DMS 273 treated with DMSO at 0.1 percent for 48 hours (cell line): ENCODE measurements at regions not wholly inside any gene's neighbourhood (a gene's known extent, or its start where the extent isn't known, plus 50 kb on each side); places are given as distances from the start of the nearest gene placed in this dataset.
"Not testable (repeated sequence)": the region's sequence is repeated elsewhere in the genome, so short reads cannot be mapped to it uniquely, and the experiment has no call there.

Experiments used
- DNase-seq: peaks from one replicate; lab custom pipeline; 2025; lab: John Stamatoyannopoulos, UW

DNA sequence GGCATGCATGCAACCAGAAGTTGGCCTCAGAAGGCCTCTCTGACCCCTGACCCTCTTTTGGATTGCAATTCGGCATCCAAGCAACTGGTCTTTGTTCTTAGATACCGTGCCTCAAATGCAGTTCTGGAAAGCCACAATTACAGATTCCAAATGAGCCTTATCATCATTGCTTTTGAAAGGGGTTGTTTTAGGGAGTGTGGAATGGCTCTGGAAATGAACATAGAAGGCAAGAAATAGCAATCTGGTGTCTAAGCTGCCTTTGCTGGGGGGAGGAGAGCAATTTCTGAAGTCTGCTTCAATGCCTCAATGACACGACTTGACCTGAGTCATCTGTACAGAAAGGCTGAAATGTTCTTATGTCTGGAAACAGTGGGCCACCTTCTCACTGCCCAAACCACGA, 250.1 kb downstream of the NUAK1 start:
- no peak for DNase-seq

DNA sequence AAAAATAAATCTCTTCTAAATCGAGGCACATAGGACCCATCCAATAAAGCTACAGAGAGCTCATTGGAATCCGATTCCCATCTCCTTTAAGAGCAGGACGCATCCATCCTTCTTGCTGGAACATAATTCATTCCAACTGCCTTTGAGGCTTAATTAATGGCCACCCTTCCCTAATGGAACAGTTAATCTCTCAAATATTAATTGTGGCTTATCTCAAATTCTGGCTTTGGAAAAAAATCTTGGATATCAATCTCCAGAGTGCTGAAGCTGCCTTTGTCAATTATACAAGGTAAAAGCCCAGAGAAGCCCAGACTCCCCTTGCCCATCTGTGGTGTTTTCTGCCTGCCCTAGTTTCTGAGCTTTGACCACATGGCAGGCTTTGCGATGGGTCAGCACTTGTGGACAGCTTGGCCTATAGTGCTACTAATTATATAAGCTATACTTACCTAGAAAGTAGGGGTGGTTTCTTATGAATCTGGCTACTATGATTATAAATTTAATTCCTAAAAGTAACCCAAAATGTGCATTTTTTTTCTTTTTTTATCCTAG, 246.3 kb downstream of the NUAK1 start:
- DNase-seq = no peak

DNA sequence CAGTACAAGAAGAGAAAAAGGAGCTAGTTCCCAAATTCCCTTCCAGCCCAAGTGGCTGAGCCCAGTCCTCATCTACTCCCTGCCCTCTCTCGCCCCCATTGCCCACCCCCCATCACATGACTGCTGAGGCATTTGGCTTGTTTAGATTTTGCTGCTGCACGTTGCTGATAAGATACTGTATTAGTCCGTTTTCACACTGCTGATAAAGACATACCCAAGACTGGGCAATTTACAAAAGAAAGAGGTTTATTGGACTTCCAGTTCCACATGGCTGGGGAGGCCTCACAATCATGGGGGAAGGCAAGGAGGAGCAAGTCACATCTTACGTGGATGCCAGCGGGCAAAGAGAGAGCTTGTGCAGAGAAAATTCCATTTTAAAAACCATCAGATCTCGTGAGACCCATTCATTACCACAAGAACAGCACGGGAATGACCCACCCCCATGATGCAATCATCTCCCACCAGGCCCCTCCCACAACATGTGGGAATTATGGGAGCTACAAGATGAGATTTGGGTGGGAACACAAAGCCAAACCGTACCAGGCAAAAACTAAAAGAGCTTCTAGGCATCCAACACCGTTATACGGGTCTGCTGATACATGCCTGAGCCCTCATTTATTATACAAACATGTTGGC, 243.4 kb downstream of the NUAK1 start:
- not testable (repeated sequence) for DNase-seq

DNA sequence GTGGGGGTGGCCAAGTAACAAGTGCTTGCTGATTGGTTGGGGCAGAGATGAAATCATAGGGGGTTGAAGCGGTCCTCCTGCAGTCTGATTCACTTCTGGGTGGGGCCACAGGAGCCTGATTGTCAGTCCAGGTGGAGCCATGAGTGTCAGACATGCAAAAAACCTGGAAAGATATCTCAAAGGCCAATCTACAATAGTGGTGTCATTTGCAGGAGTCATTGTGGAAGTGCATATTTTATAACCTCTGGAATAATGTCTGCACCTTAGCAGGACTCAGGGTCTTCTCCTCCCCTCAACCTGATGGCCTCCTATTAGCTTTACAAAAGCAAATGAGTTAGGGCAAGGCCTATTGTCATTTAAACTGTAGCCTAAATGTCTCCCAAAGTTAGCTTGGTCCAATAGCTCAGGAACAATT, 241.4 kb downstream of the NUAK1 start:
- DNase-seq = no peak

DNA sequence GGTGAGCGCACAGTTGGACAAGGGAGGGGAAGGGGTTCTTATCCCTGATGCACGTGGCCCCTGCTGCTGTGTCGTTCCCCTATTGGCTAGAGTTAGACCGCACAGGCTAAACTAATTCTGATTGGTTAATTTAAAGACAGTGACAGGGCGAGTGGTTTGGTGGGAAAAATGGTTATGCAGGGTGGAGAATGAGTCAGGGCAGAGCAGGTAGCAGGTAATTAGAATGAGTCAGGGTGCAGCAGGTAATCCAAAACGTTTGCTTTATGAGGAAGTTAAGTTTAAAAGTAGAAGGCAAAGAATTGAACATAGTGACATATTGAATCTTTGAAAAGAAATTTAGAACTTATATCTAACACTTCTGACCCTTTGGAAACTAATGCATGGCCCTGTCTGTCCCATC, 240.5 kb downstream of the NUAK1 start:
- not testable (repeated sequence) for DNase-seq

DNA sequence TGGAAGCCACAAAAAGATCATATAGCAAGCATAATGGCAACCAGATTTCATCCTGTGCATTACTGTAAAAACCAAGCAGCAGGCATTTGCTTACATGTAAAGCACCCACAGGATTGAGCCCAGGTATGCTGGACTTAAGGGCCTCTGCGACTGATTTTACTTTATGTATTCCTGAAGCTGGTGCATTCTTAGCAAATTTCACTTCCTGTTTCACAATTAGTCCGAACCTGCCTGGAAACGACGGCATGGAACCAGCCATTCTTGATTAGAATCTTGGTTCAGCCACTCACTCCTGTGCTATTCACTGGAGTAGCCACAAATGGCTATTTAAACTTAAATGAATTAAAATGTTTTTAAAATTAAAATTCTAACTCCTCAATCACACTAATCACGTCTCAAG, 239.2 kb downstream of the NUAK1 start:
- DNase-seq = no peak

DNA sequence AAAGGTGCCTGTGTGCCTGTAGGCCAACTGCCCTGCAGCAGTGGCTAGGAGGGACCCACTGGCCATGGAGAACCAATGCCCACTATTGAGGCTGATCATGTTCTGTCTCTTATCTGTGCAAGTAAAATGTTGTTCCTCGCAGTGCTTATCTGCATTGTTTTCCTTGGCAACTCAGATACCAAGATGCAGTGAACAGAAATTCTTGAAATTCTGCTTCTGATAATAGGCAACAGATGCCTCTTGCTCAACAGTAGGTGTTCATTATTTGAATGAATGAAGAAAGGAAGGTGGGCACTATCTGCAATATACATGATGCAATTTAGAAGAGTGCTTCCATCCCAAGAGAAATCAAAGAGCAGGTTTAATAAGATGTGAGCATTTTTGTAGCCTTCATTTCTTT, 232.2 kb downstream of the NUAK1 start:
- DNase-seq = no peak

DNA sequence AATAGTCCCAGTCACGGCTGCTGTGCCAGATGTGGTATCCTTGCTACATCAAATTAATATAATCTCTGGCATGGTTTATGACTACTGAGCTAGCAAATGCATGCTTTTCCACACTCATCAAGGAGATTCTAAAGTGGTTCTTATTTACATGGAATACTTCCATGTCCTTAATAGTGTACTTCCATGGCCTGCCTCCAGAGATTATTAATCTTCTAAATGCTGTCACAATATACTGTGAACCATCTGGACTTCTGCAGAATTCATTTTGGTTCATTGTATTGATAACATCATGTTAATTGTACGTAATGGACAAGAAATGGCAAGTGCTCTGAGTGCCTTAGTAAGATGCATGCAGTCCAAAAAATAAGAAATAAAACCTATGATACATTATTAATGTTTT, 230.8 kb downstream of the NUAK1 start:
- DNase-seq = no peak

DNA sequence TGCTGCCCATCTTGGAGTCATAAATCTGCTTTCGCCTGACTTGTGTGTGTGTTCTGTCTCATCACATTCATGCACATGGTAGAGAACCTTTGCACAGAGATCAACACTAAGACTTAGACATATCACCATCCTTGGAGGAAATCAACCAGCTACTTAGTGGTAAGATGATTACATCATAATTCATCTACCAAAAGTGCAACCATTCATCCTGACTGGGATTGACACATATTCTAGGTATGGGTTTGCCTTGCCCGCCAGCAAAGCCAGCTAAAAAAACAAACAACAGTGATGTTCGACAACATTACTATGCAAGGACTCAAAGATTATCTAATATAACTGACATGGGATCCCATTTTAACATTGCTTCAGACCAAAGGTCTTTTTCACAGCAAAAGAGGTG, 228.7 kb downstream of the NUAK1 start:
- DNase-seq = no peak

DNA sequence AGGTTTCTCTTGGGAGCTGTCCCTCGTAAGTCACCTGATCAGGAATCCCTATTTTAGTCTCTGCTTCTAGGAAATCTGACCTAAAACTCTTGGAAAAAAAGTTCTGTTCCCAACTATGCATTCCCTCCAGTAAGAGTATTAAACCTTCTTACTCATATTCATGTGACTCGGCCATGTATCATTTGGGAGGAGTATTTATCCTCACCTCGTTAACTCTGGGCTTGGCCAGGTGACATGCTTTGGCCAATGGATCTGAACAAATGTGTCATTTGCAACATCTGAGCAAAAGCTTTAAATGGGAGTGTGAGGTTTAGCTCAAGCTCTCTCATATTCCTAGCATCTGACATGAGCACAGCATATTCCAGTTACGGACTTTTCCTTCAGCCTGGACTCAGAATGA, 226.8 kb downstream of the NUAK1 start:
- no peak for DNase-seq

DNA sequence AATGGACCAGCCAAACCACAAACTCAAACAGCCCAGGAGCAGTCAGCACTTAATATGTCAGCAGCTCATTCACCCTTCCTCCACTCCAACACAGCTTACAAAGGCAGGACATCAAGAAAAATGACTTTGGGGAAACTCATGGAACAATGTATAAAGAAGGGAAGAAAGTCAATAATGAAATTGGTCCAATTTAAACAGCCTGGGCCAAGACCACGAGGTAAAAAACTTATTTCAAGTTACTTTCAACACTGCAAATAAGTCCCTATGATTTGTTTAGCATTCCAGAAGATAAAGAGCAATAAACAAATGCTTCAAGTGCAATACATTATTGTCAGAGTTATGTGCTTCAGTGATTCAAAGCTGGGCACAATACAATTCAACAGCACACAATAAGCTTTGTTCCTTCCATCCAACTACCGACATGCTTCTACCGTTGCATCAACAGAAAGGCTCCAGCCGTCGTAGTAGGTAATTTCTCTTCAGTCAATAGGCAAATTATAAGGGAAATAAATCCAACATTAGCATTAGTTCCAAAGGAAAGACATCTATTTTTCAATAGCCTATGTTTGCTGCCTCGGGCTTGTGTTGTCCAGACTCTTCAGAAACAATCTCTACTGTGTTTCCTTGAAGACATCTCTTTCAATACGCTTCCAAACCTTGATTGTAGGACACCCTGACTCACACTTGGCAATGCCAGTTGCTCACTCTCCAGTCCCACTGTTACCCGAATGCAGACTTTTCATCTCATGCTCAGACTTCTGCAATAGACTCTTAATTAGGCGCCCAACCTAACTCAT, 225.7 kb downstream of the NUAK1 start:
- no peak for DNase-seq

DNA sequence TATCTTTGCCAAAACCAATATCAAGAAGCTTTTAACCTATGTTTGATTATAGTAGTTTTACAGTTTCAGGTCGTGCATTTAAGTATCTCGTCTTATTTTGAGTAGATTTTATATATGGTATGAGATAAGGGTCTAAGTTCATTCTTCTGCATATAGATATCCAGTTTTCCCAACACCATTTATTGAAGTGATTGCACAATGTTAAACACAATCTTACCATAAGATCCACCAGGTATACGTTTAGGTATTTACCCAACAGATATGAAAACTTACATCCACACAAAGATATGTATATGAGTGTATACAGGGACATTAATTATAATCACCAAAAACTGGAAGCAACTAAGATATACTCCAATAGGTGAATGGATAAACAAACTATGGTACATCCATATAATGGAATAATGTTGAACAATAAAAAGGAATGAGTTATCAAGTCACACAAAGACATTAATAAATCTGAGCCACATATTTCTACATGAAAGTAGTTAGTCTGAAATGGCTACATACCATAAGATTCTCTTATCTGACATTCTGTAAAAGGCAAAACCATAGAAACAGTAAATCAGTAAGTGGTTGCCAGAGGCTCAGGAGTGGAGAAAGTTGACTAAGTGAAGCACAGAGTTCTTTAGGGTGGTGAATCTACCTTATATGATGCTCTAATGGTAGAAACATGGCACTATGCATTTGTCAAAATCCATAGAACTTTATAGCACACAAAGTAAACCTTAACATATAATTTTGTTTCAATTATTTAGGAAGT, 222.6 kb downstream of the NUAK1 start:
- no peak for DNase-seq

DNA sequence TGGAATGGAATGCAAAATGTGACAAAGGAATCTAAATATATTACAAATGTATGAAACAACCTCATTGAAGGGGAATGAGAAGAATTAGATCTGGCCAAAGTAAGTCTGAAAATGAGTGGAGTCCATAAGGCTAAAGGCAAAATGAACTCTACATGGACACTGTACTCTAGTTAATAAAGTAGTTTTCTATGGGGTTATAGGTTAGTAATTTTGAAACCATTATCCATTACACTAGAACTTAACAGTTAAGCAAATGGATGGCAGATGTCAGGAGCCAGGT, 222.1 kb downstream of the NUAK1 start:
- no peak for DNase-seq

DNA sequence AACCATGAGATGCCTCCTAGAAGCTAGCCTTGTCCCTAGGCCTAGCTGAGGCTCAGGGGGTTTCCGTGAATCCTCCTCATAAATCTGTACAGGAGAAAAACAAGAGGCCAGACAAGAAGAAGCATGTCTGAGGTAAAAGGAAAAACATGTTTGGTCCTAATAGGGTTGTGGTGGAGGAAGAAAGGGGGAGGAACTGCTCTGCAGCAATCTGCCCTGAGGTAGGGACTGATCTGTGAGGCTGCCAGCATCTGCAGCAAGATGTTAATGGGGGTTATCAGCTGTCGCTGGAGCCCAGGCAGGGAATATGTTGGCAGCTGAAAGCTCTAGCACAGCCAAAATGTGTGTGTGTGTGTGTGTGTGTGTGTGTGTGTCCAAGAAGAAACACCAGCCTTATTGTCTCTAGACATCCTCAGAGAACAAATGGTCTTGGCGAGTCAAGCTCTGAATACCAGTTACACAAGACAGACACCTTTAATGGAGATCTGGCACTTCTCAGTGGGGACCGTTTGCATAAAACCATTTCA, 218.5 kb downstream of the NUAK1 start:
- DNase-seq = peak; percentile 72

DNA sequence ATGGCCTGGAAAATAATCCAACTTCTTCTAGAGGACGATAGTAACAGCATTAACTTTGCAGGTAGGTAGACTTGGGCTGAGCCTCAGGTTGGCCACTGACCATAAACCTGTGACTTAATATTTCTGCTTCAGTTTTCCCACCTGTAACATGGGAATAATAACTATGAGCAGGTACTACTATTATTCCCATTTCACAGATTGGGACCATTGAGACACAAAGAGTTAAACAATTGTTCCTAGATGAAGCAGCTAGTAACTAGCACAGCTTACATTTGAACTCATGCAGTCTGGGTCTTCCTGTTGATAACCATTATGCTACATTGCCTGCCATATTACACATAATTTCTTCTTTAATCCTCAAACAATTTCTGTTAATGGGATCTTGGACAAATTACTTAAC, 217.7 kb downstream of the NUAK1 start:
- no peak for DNase-seq

DNA sequence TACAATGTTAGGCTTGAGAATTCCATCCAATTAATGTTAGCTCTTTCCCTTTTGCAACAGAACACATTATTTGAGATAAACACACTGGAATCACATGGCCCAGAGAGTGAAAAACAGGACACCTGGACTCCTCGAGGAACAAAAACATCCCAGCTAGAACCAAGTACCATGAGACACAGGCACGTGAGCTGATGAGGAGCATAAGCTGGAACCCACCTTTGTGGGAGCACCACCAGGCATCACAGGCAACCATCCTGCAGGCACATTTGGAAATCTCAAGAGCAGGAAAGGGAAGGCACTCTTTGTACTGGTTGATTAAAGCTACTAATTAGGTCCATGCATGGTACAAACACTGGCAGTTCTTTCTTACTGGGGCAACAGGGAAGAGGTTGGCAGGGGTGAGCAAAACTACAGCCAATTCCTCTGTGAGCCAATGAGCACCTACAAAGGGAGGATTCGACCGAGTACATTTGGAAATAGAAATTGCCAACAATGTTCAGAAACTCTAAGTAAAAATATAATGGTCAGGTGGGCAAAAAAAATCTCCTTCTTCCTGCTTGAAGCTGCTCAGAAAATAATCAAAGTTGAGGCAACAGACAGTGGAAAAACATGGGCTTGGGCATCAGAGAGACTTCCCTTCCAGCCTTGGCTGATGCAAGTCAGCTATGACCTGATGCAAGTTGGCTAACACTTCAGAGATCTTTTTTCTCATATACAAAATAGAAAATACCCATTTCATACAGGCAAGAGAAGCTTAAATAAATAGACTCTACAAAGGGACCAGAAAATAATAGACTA, 216.7 kb downstream of the NUAK1 start:
- DNase-seq = no peak

DNA sequence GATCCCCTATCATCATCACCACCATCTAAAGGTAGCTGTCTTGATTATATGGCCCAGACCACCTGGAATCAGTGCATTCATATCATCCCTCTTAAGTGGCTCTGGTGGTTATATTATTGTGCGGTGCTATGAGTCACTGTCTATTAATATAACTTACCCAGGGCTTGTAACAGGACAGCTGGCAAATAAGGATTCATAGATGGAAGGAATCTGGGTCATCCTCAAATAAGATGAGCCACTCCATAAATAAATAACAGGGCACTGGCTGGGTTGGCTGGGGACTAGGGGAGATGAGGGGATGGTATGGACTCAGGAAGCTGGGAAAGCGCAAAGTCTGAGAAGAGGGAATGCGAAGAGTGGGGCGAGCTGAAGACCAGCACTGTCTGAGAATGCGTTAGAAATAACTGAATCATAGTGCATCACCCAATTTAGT, 216.1 kb downstream of the NUAK1 start:
- DNase-seq = no peak

DNA sequence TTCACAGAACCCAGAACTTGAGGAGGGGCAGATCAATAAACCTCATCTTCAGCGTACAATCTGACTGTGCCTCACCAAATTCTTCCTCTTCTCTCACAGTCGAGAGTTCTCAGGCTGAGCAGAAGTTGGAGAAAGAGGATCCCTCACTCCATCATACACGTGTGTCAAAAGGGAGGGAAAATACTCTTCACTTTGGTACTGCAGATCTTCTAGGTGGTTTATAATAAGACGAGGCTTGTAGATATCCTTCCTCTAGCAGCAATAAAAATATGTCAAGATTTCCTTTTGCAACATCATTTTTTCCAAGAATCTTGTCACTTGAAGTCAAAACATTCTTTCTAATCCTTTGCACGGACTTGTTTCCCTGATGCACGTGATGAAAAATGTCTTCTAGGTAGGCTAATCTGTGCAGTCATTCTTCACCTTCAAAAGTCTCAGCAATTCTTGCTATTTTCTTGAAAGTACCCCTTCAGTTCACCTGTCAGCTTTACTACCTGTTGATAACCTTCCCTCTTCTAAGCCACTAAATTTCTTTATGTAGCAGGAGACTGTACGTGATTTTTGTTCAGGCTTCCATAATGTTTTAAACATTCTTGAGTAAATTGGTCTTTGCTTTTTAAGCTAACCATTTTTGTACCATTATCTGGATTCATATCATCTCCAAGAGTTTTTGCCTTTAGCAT, 214.1 kb downstream of the NUAK1 start:
- no peak for DNase-seq

DNA sequence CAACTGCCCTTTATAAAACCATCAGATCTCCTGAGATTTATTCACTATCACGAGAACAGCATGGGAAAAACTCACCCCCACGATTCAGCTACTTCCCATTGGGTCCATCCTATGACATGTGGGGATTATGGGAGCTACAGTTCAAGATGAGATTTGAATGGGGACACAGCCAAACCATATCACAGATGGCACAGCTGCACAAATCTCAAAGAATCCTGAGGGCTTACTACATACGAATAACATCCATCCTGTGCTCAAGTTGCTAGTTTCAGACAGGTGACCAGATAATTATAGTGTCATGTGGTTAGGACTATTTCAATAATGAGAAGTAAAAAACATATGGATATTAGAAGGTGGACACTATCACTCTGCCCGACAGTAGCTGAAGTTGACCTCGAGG, 211.2 kb downstream of the NUAK1 start:
- no peak for DNase-seq

DNA sequence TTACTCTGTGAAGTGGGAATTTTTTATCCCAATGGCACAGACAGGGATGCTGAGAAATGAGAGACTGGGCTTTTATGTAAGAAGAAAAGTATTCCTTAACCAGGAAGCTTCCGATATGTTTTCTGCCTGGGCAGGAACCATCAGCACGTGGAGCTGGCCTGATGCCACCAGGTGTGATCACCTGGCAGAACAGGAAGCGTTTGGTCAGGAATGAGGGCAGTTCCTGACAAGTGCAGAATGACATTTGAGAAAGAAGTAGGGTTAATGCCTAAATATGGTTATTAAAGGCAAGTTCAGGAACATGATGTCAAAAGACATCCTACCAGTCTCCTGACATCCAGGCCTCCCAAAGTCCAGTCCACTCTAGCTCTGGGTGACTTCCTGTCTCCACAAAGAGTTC, 210.3 kb downstream of the NUAK1 start:
- DNase-seq = no peak

DNA sequence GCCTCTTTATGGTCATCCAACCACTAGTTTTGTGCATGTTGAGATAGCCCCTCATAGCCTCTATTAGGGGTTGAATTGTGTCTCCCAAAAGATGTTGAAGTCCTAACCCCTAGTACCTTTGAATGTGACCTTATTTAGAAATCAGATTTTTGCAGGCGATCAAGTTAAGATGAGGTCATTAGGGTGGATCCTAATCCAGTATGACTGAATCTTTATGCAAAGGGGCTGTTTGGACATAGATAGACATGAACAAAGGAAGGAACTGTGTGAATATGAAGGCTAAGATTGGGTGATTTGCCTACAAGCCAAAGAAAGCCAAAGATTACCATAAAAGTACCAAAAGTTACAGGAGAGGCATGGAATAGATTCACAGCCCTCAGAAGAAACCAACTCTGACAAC, 209.6 kb downstream of the NUAK1 start:
- no peak for DNase-seq
